ENCODE measurements at regions not wholly inside any gene's neighbourhood (a gene's known extent, or its start where the extent isn't known, plus 50 kb on each side); places are given as distances from the start of the nearest gene placed in this dataset.

DNA sequence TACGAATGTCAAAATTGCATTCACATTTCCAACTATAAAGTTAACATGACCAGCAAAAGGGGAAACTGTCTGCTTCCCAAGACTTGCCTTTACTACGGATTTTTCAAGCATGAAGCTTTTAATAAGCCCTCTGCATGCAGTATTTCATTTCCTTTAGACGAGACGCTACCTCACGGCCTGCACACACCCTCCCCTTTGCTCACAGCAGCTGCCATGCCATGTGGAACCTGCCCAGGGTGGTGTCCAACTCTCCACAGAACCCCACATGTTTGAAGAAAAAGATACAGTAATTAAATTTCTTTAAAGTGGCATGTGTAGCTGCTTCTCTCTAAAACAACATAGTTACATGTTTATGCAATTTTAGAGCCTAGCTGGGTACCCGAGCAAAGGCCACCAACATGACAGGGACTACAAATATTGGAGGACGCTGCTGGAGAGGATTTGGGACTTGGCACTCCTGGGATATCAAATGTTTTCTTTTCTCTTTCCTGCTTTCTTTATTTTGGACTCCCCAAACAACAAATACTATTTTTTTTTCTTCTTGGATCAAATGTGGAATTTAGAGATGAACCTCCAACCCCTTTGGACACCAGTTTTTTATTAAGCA is 256.9 kb upstream of the PCSK5 start:
- TF ChIP-seq, protein P1, sequence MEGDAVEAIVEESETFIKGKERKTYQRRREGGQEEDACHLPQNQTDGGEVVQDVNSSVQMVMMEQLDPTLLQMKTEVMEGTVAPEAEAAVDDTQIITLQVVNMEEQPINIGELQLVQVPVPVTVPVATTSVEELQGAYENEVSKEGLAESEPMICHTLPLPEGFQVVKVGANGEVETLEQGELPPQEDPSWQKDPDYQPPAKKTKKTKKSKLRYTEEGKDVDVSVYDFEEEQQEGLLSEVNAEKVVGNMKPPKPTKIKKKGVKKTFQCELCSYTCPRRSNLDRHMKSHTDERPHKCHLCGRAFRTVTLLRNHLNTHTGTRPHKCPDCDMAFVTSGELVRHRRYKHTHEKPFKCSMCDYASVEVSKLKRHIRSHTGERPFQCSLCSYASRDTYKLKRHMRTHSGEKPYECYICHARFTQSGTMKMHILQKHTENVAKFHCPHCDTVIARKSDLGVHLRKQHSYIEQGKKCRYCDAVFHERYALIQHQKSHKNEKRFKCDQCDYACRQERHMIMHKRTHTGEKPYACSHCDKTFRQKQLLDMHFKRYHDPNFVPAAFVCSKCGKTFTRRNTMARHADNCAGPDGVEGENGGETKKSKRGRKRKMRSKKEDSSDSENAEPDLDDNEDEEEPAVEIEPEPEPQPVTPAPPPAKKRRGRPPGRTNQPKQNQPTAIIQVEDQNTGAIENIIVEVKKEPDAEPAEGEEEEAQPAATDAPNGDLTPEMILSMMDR (IDR thresholded peaks at IDR 0.05), result no peak
- no peak for TF ChIP-seq SIN3A (IDR thresholded peaks at IDR 0.05; ENCODE audit: borderline replicate concordance, insufficient read depth, low read depth, low read length)
